Colonic mucosa (tissue), 4 donors: ENCODE measurements at regions not wholly inside any gene's neighbourhood (a gene's known extent, or its start where the extent isn't known, plus 50 kb on each side); places are given as distances from the start of the nearest gene placed in this dataset.
A peak's percentile ranks its signal among the peaks of the same experiment; 100 is the strongest.

Experiments
- DNase-seq: peaks from one replicate; pipeline ENCODE4 v3.0.0-alpha.2; 2020
- H3K27ac ChIP-seq: fragments of 200-600 bp; one replicate; pipeline ENCODE4 v1.8.0; 2021
- H3K27me3 ChIP-seq: fragments of 200-600 bp; one replicate; pipeline ENCODE4 v1.8.0; 2021
- H3K36me3 ChIP-seq: fragments of 200-600 bp; one replicate; pipeline ENCODE4 v1.8.0; 2021
- H3K4me1 ChIP-seq: fragments of 200-600 bp; one replicate; pipeline ENCODE4 v1.8.0; 2021; ENCODE audit warnings: mild to moderate bottlenecking
- H3K4me3 ChIP-seq: fragments of 200-600 bp; one replicate; pipeline ENCODE4 v1.8.0; 2021
- H3K9ac ChIP-seq, 2 donors: one replicate each; pipeline ENCODE4 v1.7.0; 2013; ENCODE audit warnings: control low read depth in 2 of 2, low read depth in 2 of 2, low read length in 2 of 2
- H3K9me3 ChIP-seq: fragments of 200-600 bp; one replicate; pipeline ENCODE4 v1.8.0; 2021
- intact Hi-C: fragments of 100-400 bp; cut with DNase I; formaldehyde crosslinking; loops from one replicate; pipeline ENCODE4 v1.14.1; 2022
- TF ChIP-seq, protein P1 (sequence below): fragments of 200-600 bp; IDR thresholded peaks from one replicate; pipeline ENCODE4 v1.8.0; 2022; ENCODE audit warnings: antibody characterized with exemption, mild to moderate bottlenecking
- donor health status: healthy.
- donor health status: DM: no; HTN: no; CAD: no.
- donor health status: DM: no; HTN: no; CAD: no.

DNA sequence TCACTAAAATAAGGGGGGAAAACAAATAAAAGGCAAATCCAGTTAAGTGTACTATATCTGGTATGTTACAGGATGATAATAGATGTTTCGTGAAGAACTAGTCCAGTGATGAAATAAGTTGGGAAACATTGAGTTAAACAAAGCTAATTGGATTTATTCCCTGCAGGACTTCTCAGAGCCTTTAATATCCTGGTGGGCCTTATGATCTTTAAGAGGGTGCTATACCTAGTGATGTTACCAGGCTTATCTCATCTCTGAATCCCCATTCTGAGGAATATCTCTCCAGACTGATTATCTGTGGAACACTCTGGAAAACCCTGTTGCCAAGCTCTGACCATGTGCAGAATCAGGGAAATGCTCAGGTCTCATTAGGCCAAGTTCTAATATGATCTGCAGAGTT lies 54.8 kb upstream of the POMGNT2 start:
- Histone ChIP-seq H3K4me1 (no peaks in the 10 kb centered on the region), H3K9ac (no peak overlapping the region), H3K4me3 (no peak overlapping the region), H3K27ac (no peak overlapping the region), H3K27me3 (no peaks in the 10 kb centered on the region), H3K9me3 (no peaks in the 10 kb centered on the region), H3K36me3 (no peaks in the 10 kb centered on the region)
- DNase-seq, result no peak
- TF ChIP-seq, protein P1, sequence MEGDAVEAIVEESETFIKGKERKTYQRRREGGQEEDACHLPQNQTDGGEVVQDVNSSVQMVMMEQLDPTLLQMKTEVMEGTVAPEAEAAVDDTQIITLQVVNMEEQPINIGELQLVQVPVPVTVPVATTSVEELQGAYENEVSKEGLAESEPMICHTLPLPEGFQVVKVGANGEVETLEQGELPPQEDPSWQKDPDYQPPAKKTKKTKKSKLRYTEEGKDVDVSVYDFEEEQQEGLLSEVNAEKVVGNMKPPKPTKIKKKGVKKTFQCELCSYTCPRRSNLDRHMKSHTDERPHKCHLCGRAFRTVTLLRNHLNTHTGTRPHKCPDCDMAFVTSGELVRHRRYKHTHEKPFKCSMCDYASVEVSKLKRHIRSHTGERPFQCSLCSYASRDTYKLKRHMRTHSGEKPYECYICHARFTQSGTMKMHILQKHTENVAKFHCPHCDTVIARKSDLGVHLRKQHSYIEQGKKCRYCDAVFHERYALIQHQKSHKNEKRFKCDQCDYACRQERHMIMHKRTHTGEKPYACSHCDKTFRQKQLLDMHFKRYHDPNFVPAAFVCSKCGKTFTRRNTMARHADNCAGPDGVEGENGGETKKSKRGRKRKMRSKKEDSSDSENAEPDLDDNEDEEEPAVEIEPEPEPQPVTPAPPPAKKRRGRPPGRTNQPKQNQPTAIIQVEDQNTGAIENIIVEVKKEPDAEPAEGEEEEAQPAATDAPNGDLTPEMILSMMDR, result no peak
- intact Hi-C loops, result loop anchor here (5.0 kb wide), 2 partner anchors 217 to 342 kb away; no protein-coding TSS in a partner anchor

DNA sequence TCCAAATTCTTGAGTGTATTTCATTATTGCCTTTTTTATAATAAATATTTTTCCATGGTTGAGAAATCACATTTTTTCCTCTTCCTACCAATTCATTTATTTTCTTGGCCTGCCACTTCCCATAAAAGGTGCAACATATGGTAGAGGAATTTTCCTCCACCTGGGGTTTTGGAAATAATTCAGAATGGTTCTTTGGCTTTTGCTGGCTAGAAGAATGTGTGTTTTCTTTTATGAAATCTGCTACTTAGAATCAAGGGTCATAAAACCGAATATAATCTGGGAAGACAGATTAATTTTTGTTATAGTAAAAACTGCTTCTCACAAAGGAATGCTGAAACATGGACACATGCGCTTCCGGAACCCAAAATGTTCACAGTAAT lies 54.0 kb upstream of the POMGNT2 start:
- Histone ChIP-seq H3K36me3 (no peaks in the 10 kb centered on the region), H3K9me3 (no peaks in the 10 kb centered on the region), H3K27ac (no peak overlapping the region), H3K4me3 (no peak overlapping the region), H3K4me1 (no peaks in the 10 kb centered on the region), H3K9ac (no peak overlapping the region), H3K27me3 (no peaks in the 10 kb centered on the region)
- intact Hi-C loops, result loop anchor here (5.0 kb wide), 2 partner anchors 217 to 342 kb away; no protein-coding TSS in a partner anchor
- no peak for DNase-seq
- TF ChIP-seq, protein P1, result no peak

DNA sequence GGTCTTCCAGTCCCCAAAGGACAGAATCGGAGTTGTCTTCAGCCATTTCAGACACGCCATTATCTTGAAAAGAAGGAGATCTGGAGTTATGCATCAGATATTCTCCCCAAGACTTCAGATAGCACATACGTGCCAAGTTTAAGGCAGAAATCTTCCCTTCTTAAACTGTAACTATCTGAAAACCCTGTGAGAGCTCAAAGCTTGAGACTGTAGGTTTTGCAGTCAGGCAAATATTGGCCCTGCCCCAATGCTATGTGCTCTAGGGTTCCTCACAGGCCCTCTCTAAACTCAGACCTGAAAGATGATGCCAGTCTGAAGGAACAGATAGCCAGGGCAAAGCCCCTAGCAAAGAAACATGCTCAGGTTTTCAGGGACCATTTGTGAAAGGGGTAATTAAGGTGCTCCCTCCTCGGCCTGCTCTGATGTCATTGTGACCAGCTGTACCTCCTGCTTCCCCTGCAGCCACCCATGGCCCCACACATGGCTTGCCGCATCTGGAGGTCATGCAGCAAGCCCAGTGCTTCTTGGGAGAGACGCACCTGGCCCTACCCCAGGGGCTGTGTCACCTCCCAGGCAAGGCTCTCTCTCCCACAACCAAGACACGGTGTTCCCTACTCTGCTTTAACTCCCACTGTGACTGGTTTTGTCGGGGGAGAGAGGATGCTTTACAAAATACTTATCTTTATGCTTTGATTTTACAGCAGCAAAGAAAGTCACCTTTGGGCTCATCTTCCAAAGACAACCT lies 53.4 kb upstream of the POMGNT2 start:
- no peak overlapping the region for H3K4me3 ChIP-seq
- DNase-seq, result no peak

DNA sequence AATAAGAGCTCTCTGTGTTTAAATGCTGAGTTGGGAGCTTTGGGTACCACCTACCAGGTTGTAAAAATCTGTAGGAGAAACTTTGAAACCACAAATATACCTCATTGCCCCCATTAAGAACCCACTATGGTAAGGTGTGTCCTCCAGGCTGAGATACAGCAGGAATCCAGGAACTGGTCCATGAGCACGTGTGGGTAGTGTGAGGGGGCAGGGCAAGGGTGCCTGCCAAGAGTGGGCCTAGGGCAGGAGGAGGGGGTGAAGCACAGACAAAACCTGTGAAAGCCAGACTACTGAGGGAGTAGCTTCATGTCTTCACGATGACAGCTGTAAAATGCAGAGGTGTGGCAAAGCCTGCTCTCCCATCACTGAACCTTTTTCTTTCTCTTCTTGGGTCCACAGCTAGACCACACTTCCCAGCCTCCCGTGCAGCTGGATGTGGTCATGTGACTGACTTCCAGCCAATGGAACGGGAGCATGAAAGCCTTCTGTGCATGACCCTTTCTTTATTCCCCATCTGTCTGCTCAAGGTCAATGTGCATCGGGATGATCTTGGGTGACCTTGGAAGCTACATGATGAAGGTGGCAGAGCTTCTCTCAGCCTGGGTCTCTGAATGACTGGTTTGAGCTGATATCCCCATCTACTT lies 51.1 kb upstream of the POMGNT2 start:
- DNase-seq, result no peak
- TF ChIP-seq, protein P1, result no peak

More for the DNA sequence above, 53.4 kb upstream of the POMGNT2 start:
- Histone ChIP-seq H3K9me3 (no peaks in the 10 kb centered on the region), H3K9ac (no peak overlapping the region), H3K27me3 (no peaks in the 10 kb centered on the region), H3K36me3 (no peaks in the 10 kb centered on the region), H3K4me1 (no peaks in the 10 kb centered on the region), H3K27ac (no peak overlapping the region)
- TF ChIP-seq, protein P1, result no peak
- intact Hi-C loops, result no loop called here

DNA sequence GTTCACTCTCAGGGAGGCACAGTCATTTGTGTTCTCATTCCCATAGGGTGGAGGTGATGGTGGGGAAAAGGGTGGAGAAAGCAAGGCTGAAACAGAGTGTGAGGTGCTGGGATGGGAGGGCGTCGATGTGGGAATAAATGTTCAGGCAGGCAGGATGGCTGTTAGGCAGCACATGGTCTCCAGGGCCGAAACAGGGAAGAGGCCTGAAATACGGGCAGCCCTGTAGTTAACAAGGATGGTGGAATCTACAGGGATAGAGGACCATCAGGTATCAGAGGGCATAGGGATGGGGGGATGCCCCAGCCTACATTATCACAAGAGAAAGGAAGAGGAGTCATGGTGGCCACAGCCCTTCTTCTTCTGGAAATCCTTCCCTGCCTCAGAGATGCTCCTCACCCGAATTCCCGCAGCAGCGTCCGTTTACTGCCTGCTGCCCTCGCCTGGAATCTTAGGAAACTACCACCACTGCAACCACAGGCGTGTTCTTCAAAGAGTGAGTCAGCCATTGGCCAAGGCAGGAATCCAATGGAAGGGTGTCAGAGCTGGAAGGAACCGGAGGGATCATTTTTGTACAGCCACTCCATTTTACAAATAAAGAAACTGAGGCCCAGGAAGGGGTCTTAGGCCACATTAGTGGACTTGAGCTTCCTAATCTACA lies 49.7 kb upstream of the POMGNT2 start:
- Histone ChIP-seq H3K4me1 (no peaks in the 10 kb centered on the region), H3K36me3 (no peaks in the 10 kb centered on the region), H3K9ac (no peak overlapping the region), H3K9me3 (no peaks in the 10 kb centered on the region), H3K27ac (no peak overlapping the region), H3K27me3 (no peaks in the 10 kb centered on the region), H3K4me3 (no peak overlapping the region)
- TF ChIP-seq, protein P1, result peak; percentile 49
- peak; percentile 60 for DNase-seq
- intact Hi-C loops, result loop anchor here (2.0 kb wide), 1 partner anchor 195 kb away; no protein-coding TSS in a partner anchor

More for the DNA sequence above, 51.1 kb upstream of the POMGNT2 start:
- no peak overlapping the region for H3K4me3 ChIP-seq
- H3K27me3 ChIP-seq, result no peaks in the 10 kb centered on the region
- H3K36me3 ChIP-seq, result no peaks in the 10 kb centered on the region
- no peak overlapping the region for H3K9ac ChIP-seq
- intact Hi-C loops, result no loop called here
- H3K9me3 ChIP-seq, result no peaks in the 10 kb centered on the region
- no peaks in the 10 kb centered on the region for H3K4me1 ChIP-seq
- no peak overlapping the region for H3K27ac ChIP-seq
